ENCODE measurements at regions not wholly inside any gene's neighbourhood (a gene's known extent, or its start where the extent isn't known, plus 50 kb on each side); places are given as distances from the start of the nearest gene placed in this dataset.

DNA sequence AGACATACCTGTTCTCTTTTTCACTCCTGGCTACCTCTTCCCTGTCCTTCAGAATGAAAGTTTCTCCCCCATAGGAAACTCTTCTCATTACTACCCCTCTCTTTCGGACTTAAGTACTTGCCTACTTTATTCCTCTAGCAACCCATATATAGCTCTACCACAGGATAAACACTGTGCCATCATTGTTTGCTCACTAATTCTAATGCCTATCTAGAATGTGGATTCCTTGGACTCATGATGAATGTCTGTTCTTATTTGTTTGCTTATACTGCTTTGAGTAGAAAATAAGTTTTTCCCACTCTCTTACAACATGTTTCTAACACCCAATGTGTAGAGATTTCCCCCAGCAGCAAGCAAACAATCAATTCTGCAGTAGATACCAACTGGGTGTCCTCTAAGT lies 1094.9 kb downstream of the SLC6A15 start:
- Histone ChIP-seq H3K36me3 (ENCODE audit: insufficient read depth, low read length) (no peaks in the 10 kb centered on the region), H3K9ac (ENCODE audit: low read length) (no peak overlapping the region)
- no peak for FAIRE-seq

DNA sequence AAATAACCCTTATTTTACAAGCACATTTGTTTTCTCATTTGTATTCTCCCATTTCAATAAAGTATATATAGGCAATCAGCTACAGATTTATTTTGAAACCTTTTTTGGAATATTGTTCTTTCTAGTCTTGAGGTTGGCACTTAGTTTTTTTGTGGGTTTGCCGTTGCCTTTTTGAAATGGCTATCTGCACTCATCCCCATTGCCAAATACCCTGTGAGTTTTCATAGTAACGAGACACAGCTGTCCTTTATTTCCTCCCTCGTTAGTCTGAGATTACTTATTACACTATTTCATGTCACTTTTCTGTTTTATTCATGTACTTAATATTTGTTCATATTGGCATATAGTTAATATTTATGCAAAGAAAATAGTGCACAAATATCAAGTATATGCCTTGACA lies 1104.0 kb downstream of the SLC6A15 start:
- Histone ChIP-seq H3K36me3 (ENCODE audit: insufficient read depth, low read length) (no peaks in the 10 kb centered on the region), H3K9me3 (ENCODE audit: insufficient read depth, low read depth, low read length) (no peaks in the 10 kb centered on the region), H3K4me3 (ENCODE audit: insufficient read depth, low read depth, low read length) (no peak overlapping the region), H3K4me2 (ENCODE audit: low read length) (no peak overlapping the region), H3K9ac (ENCODE audit: low read length) (no peak overlapping the region), H3K27ac (ENCODE audit: low read depth, low read length) (no peak overlapping the region), H2AFZ (ENCODE audit: low read depth, low read length) (no peak overlapping the region), H3K4me1 (ENCODE audit: insufficient read depth, low read length) (no peaks in the 10 kb centered on the region), H3K79me2 (ENCODE audit: insufficient read depth, low read length) (no peaks in the 10 kb centered on the region), H4K20me1 (ENCODE audit: insufficient read depth, low read length) (no peaks in the 10 kb centered on the region), H3K27me3 (ENCODE audit: insufficient read depth, low read length) (no peaks in the 10 kb centered on the region)
- Mint-ChIP-seq H3K4me3 (ENCODE audit: unreplicated experiment) (no peak overlapping the region), H3K27me3 (ENCODE audit: low read depth, unreplicated experiment) (no peaks in the 10 kb centered on the region), H3K36me3 (ENCODE audit: low read depth, unreplicated experiment) (no peaks in the 10 kb centered on the region), H3K27ac (ENCODE audit: unreplicated experiment) (no peak overlapping the region), H3K4me1 (ENCODE audit: low read depth, unreplicated experiment) (no peaks in the 10 kb centered on the region), H3K9me3 (ENCODE audit: unreplicated experiment) (no peaks in the 10 kb centered on the region)
- DNase-seq (ENCODE audit: low read depth) (no peak), FAIRE-seq (no peak)
- TF ChIP-seq, protein P1, sequence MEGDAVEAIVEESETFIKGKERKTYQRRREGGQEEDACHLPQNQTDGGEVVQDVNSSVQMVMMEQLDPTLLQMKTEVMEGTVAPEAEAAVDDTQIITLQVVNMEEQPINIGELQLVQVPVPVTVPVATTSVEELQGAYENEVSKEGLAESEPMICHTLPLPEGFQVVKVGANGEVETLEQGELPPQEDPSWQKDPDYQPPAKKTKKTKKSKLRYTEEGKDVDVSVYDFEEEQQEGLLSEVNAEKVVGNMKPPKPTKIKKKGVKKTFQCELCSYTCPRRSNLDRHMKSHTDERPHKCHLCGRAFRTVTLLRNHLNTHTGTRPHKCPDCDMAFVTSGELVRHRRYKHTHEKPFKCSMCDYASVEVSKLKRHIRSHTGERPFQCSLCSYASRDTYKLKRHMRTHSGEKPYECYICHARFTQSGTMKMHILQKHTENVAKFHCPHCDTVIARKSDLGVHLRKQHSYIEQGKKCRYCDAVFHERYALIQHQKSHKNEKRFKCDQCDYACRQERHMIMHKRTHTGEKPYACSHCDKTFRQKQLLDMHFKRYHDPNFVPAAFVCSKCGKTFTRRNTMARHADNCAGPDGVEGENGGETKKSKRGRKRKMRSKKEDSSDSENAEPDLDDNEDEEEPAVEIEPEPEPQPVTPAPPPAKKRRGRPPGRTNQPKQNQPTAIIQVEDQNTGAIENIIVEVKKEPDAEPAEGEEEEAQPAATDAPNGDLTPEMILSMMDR (IDR thresholded peaks at IDR 0.05; ENCODE audit: insufficient read depth, low read depth, low read length), result no peak
- no peak for TF ChIP-seq EZH2 (IDR thresholded peaks at IDR 0.05; ENCODE audit: insufficient read depth, low read length)

More for the DNA sequence above, 1094.9 kb downstream of the SLC6A15 start:
- no peak overlapping the region for H3K4me2 ChIP-seq (ENCODE audit: low read length)
- Mint-ChIP-seq H3K27ac (ENCODE audit: unreplicated experiment) (no peak overlapping the region), H3K36me3 (ENCODE audit: low read depth, unreplicated experiment) (no peaks in the 10 kb centered on the region), H3K27me3 (ENCODE audit: low read depth, unreplicated experiment) (no peaks in the 10 kb centered on the region), H3K4me3 (ENCODE audit: unreplicated experiment) (no peak overlapping the region), H3K9me3 (ENCODE audit: unreplicated experiment) (no peaks in the 10 kb centered on the region), H3K4me1 (ENCODE audit: low read depth, unreplicated experiment) (peaks cover 3% of the 10 kb centered on the region)
- H3K9me3 ChIP-seq (ENCODE audit: insufficient read depth, low read depth, low read length), result no peaks in the 10 kb centered on the region
- H3K27ac ChIP-seq (ENCODE audit: low read depth, low read length), result no peak overlapping the region
- no peaks in the 10 kb centered on the region for H4K20me1 ChIP-seq (ENCODE audit: insufficient read depth, low read length)
- H3K4me1 ChIP-seq (ENCODE audit: insufficient read depth, low read length), result no peaks in the 10 kb centered on the region
- H3K4me3 ChIP-seq (ENCODE audit: insufficient read depth, low read depth, low read length), result no peak overlapping the region
- H3K27me3 ChIP-seq (ENCODE audit: insufficient read depth, low read length), result no peaks in the 10 kb centered on the region
- TF ChIP-seq EZH2 (IDR thresholded peaks at IDR 0.05; ENCODE audit: insufficient read depth, low read length), result no peak
- TF ChIP-seq, protein P1 (IDR thresholded peaks at IDR 0.05; ENCODE audit: insufficient read depth, low read depth, low read length), result no peak
- H3K79me2 ChIP-seq (ENCODE audit: insufficient read depth, low read length), result no peaks in the 10 kb centered on the region
- no peak for DNase-seq (ENCODE audit: low read depth)
- no peak overlapping the region for H2AFZ ChIP-seq (ENCODE audit: low read depth, low read length)

DNA sequence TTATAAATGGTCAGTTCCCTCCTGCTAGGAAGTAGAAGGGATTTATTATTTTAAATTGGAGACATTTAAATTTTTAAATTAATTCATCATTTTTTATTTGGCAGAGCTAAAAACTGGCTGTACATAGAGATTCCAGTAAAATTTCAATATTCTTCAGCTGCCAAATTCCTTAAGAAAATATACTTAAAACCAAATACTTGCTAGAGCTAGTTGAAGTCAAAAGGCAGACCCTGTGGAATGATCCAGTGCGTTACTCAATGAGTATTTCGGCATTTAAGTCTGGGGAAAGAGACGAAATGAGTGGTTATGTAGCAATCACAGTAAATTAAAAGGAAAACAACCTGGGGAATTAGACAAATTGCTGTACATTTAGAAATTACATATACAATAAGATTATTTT lies 1104.7 kb downstream of the SLC6A15 start:
- H3K4me2 ChIP-seq (ENCODE audit: low read length), result no peak overlapping the region
- no peak overlapping the region for H3K4me3 ChIP-seq (ENCODE audit: insufficient read depth, low read depth, low read length)
- no peaks in the 10 kb centered on the region for H3K27me3 ChIP-seq (ENCODE audit: insufficient read depth, low read length)
- no peaks in the 10 kb centered on the region for H3K36me3 Mint-ChIP-seq (ENCODE audit: low read depth, unreplicated experiment)
- no peaks in the 10 kb centered on the region for H3K36me3 ChIP-seq (ENCODE audit: insufficient read depth, low read length)
- no peaks in the 10 kb centered on the region for H3K9me3 ChIP-seq (ENCODE audit: insufficient read depth, low read depth, low read length)
- H3K27ac ChIP-seq (ENCODE audit: low read depth, low read length), result no peak overlapping the region
- H3K9ac ChIP-seq (ENCODE audit: low read length), result no peak overlapping the region
- no peak for TF ChIP-seq EZH2 (IDR thresholded peaks at IDR 0.05; ENCODE audit: insufficient read depth, low read length)
- TF ChIP-seq, protein P1 (IDR thresholded peaks at IDR 0.05; ENCODE audit: insufficient read depth, low read depth, low read length), result no peak
- no peak overlapping the region for H3K27ac Mint-ChIP-seq (ENCODE audit: unreplicated experiment)
- DNase-seq (ENCODE audit: low read depth) (no peak), FAIRE-seq (no peak)
- no peaks in the 10 kb centered on the region for H3K9me3 Mint-ChIP-seq (ENCODE audit: unreplicated experiment)
- no peak overlapping the region for H2AFZ ChIP-seq (ENCODE audit: low read depth, low read length)
- no peaks in the 10 kb centered on the region for H3K4me1 Mint-ChIP-seq (ENCODE audit: low read depth, unreplicated experiment)
- H3K27me3 Mint-ChIP-seq (ENCODE audit: low read depth, unreplicated experiment), result no peaks in the 10 kb centered on the region
- H3K4me3 Mint-ChIP-seq (ENCODE audit: unreplicated experiment), result no peak overlapping the region
- H4K20me1 ChIP-seq (ENCODE audit: insufficient read depth, low read length), result no peaks in the 10 kb centered on the region
- H3K79me2 ChIP-seq (ENCODE audit: insufficient read depth, low read length), result no peaks in the 10 kb centered on the region
- H3K4me1 ChIP-seq (ENCODE audit: insufficient read depth, low read length), result no peaks in the 10 kb centered on the region

Data from astrocyte (in vitro differentiated cells and primary cell).